ENCODE measurements at regions not wholly inside any gene's neighbourhood (a gene's known extent, or its start where the extent isn't known, plus 50 kb on each side); places are given as distances from the start of the nearest gene placed in this dataset.

DNA sequence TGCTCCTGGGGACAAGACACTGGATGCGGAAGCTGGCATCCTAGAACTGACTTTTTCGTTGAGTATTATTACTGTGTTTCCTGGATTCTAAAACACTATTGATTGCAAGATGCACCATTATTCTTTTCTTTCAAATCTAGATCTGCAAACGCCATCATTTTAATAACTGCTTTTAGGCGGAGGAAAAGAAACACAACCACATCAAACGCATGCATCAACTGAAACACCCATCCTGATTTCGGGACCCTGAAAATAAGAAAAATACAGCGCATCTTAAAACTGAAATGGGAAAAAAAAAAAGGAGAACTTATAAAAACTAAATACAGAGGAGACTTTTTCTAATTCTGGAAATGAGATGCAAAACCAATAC, 103.7 kb upstream of the MAX start:
- no peak for FAIRE-seq
- no peaks in the 10 kb centered on the region for H3K9me1 ChIP-seq (ENCODE audit: control insufficient read depth, extremely low read depth, insufficient read depth, low read length)
- H3K36me3 ChIP-seq (ENCODE audit: control insufficient read depth in 2 of 2, extremely low read depth in 1 of 2, insufficient read depth in 2 of 2, low read length in 2 of 2) = no peaks in the 10 kb centered on the region
- no peaks in the 10 kb centered on the region for H3K9me3 ChIP-seq (ENCODE audit: control insufficient read depth, low read depth, low read length)
- H3K27me3 ChIP-seq (ENCODE audit: control insufficient read depth, extremely low read depth, insufficient read depth, low read length) = no peaks in the 10 kb centered on the region
- DNase-seq (ENCODE audit: low read depth, low spot score) = no peak
- peaks cover 15% of the 10 kb centered on the region for H3K4me1 ChIP-seq (ENCODE audit: control insufficient read depth, extremely low read depth, insufficient read depth, low read length)
- no peak overlapping the region for H3K4me3 ChIP-seq (ENCODE audit: control insufficient read depth in 2 of 3, extremely low read depth in 1 of 3, insufficient read depth in 2 of 3, low read depth in 1 of 3, low read length in 3 of 3)
- H3K79me2 ChIP-seq (ENCODE audit: control insufficient read depth, insufficient read depth, low read length) = no peaks in the 10 kb centered on the region
- no peak overlapping the region for H3K4me2 ChIP-seq (ENCODE audit: control insufficient read depth, extremely low read depth, insufficient read depth, low read depth, low read length)
- H3K27ac ChIP-seq (ENCODE audit: control insufficient read depth, insufficient read depth, low read length) = no peak overlapping the region
- H4K20me1 ChIP-seq (ENCODE audit: control insufficient read depth, extremely low read depth, insufficient read depth, low read length) = no peaks in the 10 kb centered on the region
- TF ChIP-seq EZH2 (IDR thresholded peaks at IDR 0.05; ENCODE audit: low read length) = no peak
- TF ChIP-seq, protein P1, sequence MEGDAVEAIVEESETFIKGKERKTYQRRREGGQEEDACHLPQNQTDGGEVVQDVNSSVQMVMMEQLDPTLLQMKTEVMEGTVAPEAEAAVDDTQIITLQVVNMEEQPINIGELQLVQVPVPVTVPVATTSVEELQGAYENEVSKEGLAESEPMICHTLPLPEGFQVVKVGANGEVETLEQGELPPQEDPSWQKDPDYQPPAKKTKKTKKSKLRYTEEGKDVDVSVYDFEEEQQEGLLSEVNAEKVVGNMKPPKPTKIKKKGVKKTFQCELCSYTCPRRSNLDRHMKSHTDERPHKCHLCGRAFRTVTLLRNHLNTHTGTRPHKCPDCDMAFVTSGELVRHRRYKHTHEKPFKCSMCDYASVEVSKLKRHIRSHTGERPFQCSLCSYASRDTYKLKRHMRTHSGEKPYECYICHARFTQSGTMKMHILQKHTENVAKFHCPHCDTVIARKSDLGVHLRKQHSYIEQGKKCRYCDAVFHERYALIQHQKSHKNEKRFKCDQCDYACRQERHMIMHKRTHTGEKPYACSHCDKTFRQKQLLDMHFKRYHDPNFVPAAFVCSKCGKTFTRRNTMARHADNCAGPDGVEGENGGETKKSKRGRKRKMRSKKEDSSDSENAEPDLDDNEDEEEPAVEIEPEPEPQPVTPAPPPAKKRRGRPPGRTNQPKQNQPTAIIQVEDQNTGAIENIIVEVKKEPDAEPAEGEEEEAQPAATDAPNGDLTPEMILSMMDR (optimal IDR thresholded peaks at IDR 0.05 in 1 of 3, IDR thresholded peaks at IDR 0.05 in 1 of 3, conservative IDR thresholded peaks at IDR 0.05 in 1 of 3; ENCODE audit: extremely low read depth in 1 of 3, insufficient read depth in 2 of 3, low read length in 3 of 3) = no peak
- H3K9ac ChIP-seq (ENCODE audit: control insufficient read depth, extremely low read depth, insufficient read depth, low read length) = no peak overlapping the region
- H2AFZ ChIP-seq (ENCODE audit: control insufficient read depth, low read length) = no peak overlapping the region
- dilution Hi-C loops (cut with MboI; ENCODE audit: extremely low pct_ligation_motif_present, low sequenced_read_pairs) = no loop called here

DNA sequence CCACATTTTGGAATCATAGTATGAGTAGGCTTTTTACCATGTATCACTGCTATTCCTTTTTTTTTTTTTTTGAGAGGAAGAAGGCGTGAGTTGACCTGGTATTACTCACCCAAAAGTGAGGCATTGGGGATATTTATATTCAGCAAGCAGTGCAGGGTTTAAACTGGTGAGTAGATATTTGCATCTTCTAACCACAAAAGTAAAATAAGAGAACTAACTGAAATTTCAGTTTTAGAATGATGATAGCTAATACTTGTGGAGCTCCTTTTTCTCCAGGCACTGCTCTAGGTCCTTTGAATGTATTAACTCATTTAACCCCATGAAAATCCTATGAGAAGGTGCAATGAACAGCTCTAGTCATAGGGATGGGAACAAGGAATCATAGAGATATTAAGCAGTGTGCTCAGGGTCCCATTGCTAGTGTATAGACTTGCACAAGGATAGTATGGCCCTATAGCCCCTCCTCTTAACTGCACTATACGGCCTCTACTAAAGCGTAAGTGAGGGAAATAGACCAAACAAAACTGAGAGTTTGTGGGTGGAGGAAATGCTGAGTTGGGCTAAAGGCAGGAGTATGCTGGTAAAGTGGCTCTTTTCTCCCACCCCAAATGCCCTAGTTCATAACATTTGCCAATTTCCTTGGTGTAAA, 104.3 kb upstream of the MAX start:
- DNase-seq (ENCODE audit: low read depth, low spot score) (no peak), FAIRE-seq (no peak)
- H3K4me2 ChIP-seq (ENCODE audit: control insufficient read depth, extremely low read depth, insufficient read depth, low read depth, low read length) = no peak overlapping the region
- peaks cover 20% of the 10 kb centered on the region for H3K4me1 ChIP-seq (ENCODE audit: control insufficient read depth, extremely low read depth, insufficient read depth, low read length)
- no peaks in the 10 kb centered on the region for H3K36me3 ChIP-seq (ENCODE audit: control insufficient read depth in 2 of 2, extremely low read depth in 1 of 2, insufficient read depth in 2 of 2, low read length in 2 of 2)
- H3K27me3 ChIP-seq (ENCODE audit: control insufficient read depth, extremely low read depth, insufficient read depth, low read length) = no peaks in the 10 kb centered on the region
- H3K9me3 ChIP-seq (ENCODE audit: control insufficient read depth, low read depth, low read length) = no peaks in the 10 kb centered on the region
- no peak overlapping the region for H3K4me3 ChIP-seq (ENCODE audit: control insufficient read depth in 2 of 3, extremely low read depth in 1 of 3, insufficient read depth in 2 of 3, low read depth in 1 of 3, low read length in 3 of 3)
- H2AFZ ChIP-seq (ENCODE audit: control insufficient read depth, low read length) = no peak overlapping the region
- TF ChIP-seq EZH2 (IDR thresholded peaks at IDR 0.05; ENCODE audit: low read length) = no peak
- TF ChIP-seq, protein P1 (optimal IDR thresholded peaks at IDR 0.05 in 1 of 3, IDR thresholded peaks at IDR 0.05 in 1 of 3, conservative IDR thresholded peaks at IDR 0.05 in 1 of 3; ENCODE audit: extremely low read depth in 1 of 3, insufficient read depth in 2 of 3, low read length in 3 of 3) = no peak
- no peaks in the 10 kb centered on the region for H3K79me2 ChIP-seq (ENCODE audit: control insufficient read depth, insufficient read depth, low read length)
- no peak overlapping the region for H3K9ac ChIP-seq (ENCODE audit: control insufficient read depth, extremely low read depth, insufficient read depth, low read length)
- no peaks in the 10 kb centered on the region for H3K9me1 ChIP-seq (ENCODE audit: control insufficient read depth, extremely low read depth, insufficient read depth, low read length)
- dilution Hi-C loops (cut with MboI; ENCODE audit: extremely low pct_ligation_motif_present, low sequenced_read_pairs) = no loop called here
- H4K20me1 ChIP-seq (ENCODE audit: control insufficient read depth, extremely low read depth, insufficient read depth, low read length) = no peaks in the 10 kb centered on the region
- no peak overlapping the region for H3K27ac ChIP-seq (ENCODE audit: control insufficient read depth, insufficient read depth, low read length)

Data from keratinocyte (primary cell).